Neural progenitor cell (in vitro differentiated cells): ENCODE measurements at regions not wholly inside any gene's neighbourhood (a gene's known extent, or its start where the extent isn't known, plus 50 kb on each side); places are given as distances from the start of the nearest gene placed in this dataset.

Experiments
- DNase-seq: peaks from one replicate; pipeline ENCODE4 v3.0.0-alpha.2; 2016; ENCODE audit warnings: low spot score
- H2AFZ ChIP-seq: fragments of 200-600 bp; sonication (generic); replicated peaks from 2 replicates; pipeline ENCODE4 v1.6.1; 2016; ENCODE audit warnings: antibody characterized with exemption
- H3F3A ChIP-seq: fragments of 200-600 bp; sonication (generic); 2 replicates; pipeline ENCODE4 v1.6.1; 2016; ENCODE audit warnings: antibody characterized with exemption, low read depth
- H3K27ac ChIP-seq: fragments of 200-600 bp; sonication (generic); 2 replicates; pipeline ENCODE4 v1.5.1; 2016; ENCODE audit warnings: mild to moderate bottlenecking
- H3K27me3 ChIP-seq: fragments of 200-600 bp; sonication (generic); 2 replicates; pipeline ENCODE4 v1.6.1; 2016; ENCODE audit warnings: mild to moderate bottlenecking, moderate library complexity
- H3K36me3 ChIP-seq: fragments of 200-600 bp; sonication (generic); 2 replicates; pipeline ENCODE4 v1.5.1; 2016
- H3K4me1 ChIP-seq: fragments of 200-600 bp; sonication (generic); 2 replicates; pipeline ENCODE4 v1.6.1; 2016; ENCODE audit warnings: mixed run types
- H3K4me2 ChIP-seq: fragments of 200-600 bp; sonication (generic); 2 replicates; pipeline ENCODE4 v1.6.1; 2016
- H3K4me3 ChIP-seq: fragments of 200-600 bp; sonication (generic); 2 replicates; pipeline ENCODE4 v1.5.1; 2016
- H3K79me2 ChIP-seq: fragments of 200-600 bp; sonication (generic); 2 replicates; pipeline ENCODE4 v1.6.1; 2016; ENCODE audit warnings: low read depth
- H3K9ac ChIP-seq: fragments of 200-600 bp; sonication (generic); 2 replicates; pipeline ENCODE4 v1.6.1; 2016
- H3K9me3 ChIP-seq: fragments of 200-600 bp; sonication (generic); 2 replicates; pipeline ENCODE4 v1.5.1; 2016; ENCODE audit warnings: low read depth
- H4K20me1 ChIP-seq: fragments of 200-600 bp; sonication (generic); 2 replicates; pipeline ENCODE4 v1.6.1; 2016; ENCODE audit warnings: low read depth
- H3K27ac Mint-ChIP-seq: 3 replicates; pipeline ENCODE4 v1.8.0; 2021; ENCODE audit warnings: mixed read lengths
- H3K27me3 Mint-ChIP-seq: 2 replicates; pipeline ENCODE4 v1.8.0; 2022; ENCODE audit warnings: low read depth, mild to moderate bottlenecking, inconsistent platforms, moderate library complexity, mixed read lengths; ENCODE audit not compliant: insufficient read depth
- H3K36me3 Mint-ChIP-seq: 3 replicates; pipeline ENCODE4 v1.8.0; 2021; ENCODE audit warnings: mixed read lengths
- H3K4me1 Mint-ChIP-seq: 3 replicates; pipeline ENCODE4 v1.8.0; 2021; ENCODE audit warnings: mixed read lengths
- H3K4me3 Mint-ChIP-seq: 3 replicates; pipeline ENCODE4 v1.8.0; 2021; ENCODE audit warnings: mild to moderate bottlenecking, moderate library complexity, mixed read lengths
- H3K9me3 Mint-ChIP-seq: 3 replicates; pipeline ENCODE4 v1.8.0; 2020; ENCODE audit warnings: mixed read lengths
- CTCF ChIP-seq: fragments of 200-600 bp; sonication (generic); IDR thresholded peaks from 2 replicates; pipeline ENCODE4 v1.5.1; 2017; ENCODE audit warnings: antibody characterized with exemption, mild to moderate bottlenecking
- EZH2 ChIP-seq: fragments of 200-600 bp; sonication (generic); IDR thresholded peaks from 2 replicates; pipeline ENCODE4 v1.6.1; 2017; ENCODE audit warnings: antibody characterized with exemption, mild to moderate bottlenecking, moderate library complexity
- EZH2phosphoT487 ChIP-seq: fragments of 200-600 bp; sonication (generic); IDR thresholded peaks from 2 replicates; pipeline ENCODE4 v1.6.1; 2017; ENCODE audit warnings: antibody characterized with exemption

GRCh38 chr9:108479989-108480652 is 375.7 kb downstream of the ACTL7B start:
- no peaks in the 10 kb centered on the region for H3F3A ChIP-seq
- H3K79me2 ChIP-seq = no peaks in the 10 kb centered on the region
- no peak overlapping the region for H2AFZ ChIP-seq
- Mint-ChIP-seq H3K27me3 (peaks cover 3% of the 10 kb centered on the region), H3K27ac (no peak overlapping the region), H3K4me1 (no peaks in the 10 kb centered on the region), H3K9me3 (no peaks in the 10 kb centered on the region), H3K4me3 (no peak overlapping the region), H3K36me3 (no peaks in the 10 kb centered on the region)
- no peak overlapping the region for H3K4me3 ChIP-seq
- no peak overlapping the region for H3K9ac ChIP-seq
- TF ChIP-seq CTCF = no peak
- TF ChIP-seq EZH2 = no peak
- no peak for TF ChIP-seq EZH2phosphoT487
- no peaks in the 10 kb centered on the region for H3K4me1 ChIP-seq
- H3K9me3 ChIP-seq = no peaks in the 10 kb centered on the region
- no peaks in the 10 kb centered on the region for H4K20me1 ChIP-seq
- no peaks in the 10 kb centered on the region for H3K36me3 ChIP-seq
- no peak overlapping the region for H3K27ac ChIP-seq
- no peaks in the 10 kb centered on the region for H3K27me3 ChIP-seq
- no peak overlapping the region for H3K4me2 ChIP-seq
- DNase-seq = no peak

DNA sequence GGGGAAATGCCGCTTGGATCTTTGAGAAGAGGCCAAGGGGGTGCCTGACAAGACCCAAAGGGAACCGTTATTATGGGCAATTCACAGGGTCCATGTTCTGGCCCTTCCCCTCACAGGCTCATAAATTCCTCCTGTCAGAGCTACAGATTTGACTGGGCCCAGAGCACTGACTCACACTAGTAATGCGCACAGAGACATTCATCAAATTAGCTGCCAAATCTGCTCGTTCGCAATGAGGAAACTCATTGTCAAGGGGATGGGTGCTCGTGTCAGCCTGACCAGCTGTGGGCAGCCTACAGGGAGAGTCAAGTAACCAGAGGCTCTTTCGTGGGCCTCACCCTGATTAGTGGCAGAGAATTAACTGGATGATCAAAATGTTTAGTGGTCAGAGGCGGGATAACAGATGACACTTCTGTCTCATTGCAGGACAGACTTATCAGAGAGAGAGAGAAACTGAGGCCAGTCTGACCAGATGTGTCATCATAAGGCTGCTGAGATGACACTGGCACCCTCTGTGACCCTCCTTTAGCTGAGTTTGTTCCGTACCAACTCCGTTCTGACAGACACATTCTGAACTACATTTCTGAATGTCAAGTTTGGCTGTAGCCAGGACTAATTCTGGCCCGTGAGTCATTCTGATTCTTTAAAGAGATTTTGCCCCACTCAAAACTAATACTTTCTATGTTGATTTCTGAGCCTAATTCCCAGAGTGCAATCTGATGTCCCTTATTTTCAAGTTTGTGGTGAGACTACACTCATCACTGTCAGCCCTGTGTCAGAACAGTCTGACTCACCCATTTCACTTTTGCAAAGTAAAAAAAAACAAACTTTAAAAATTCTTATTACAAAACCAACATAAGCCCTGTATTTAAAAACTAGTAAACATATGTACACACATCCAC is 377.1 kb downstream of the ACTL7B start:
- H3K9me3 Mint-ChIP-seq = no peaks in the 10 kb centered on the region
- no peak overlapping the region for H3K9ac ChIP-seq
- no peak overlapping the region for H3K4me3 ChIP-seq
- no peaks in the 10 kb centered on the region for H3F3A ChIP-seq
- no peaks in the 10 kb centered on the region for H3K36me3 Mint-ChIP-seq
- no peak overlapping the region for H3K27ac ChIP-seq
- H3K79me2 ChIP-seq = no peaks in the 10 kb centered on the region
- H3K27me3 ChIP-seq = no peaks in the 10 kb centered on the region
- no peaks in the 10 kb centered on the region for H3K36me3 ChIP-seq
- no peak overlapping the region for H3K4me3 Mint-ChIP-seq
- H3K4me1 ChIP-seq = peaks cover 13% of the 10 kb centered on the region
- H3K27me3 Mint-ChIP-seq = peaks cover 3% of the 10 kb centered on the region
- TF ChIP-seq CTCF = no peak
- no peak for TF ChIP-seq EZH2
- TF ChIP-seq EZH2phosphoT487 = no peak
- no peak overlapping the region for H3K27ac Mint-ChIP-seq
- no peak overlapping the region for H3K4me2 ChIP-seq
- H3K9me3 ChIP-seq = no peaks in the 10 kb centered on the region
- no peaks in the 10 kb centered on the region for H4K20me1 ChIP-seq
- H3K4me1 Mint-ChIP-seq = peaks cover 9% of the 10 kb centered on the region
- no peak for DNase-seq
- H2AFZ ChIP-seq = no peak overlapping the region

DNA sequence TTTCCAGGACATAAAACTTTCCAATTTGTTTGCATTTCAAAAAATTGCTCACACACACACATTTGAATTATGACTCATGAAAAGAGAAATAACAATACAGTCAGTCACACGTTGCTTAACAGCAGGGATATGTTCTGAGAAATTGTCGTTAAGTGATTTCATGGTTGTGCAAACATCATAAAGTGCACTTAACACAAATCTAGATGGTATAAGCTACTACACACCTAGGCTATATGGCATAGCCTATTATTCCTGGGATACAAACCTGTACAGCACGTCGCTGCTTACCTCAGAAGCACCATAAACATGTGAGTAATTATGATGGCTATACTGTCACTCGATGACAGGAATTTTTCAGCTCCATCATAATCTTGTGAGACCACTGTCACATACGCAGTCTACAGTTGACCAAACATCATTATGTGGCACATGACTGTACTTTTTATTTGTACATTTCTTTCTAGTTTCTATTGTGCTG is 378.2 kb downstream of the ACTL7B start:
- Histone ChIP-seq H3K27ac (no peak overlapping the region), H3K9me3 (no peaks in the 10 kb centered on the region), H3K36me3 (no peaks in the 10 kb centered on the region), H3F3A (no peaks in the 10 kb centered on the region), H3K79me2 (no peaks in the 10 kb centered on the region), H3K27me3 (no peaks in the 10 kb centered on the region), H3K4me1 (peaks cover 18% of the 10 kb centered on the region), H4K20me1 (no peaks in the 10 kb centered on the region), H3K4me3 (no peak overlapping the region), H3K4me2 (no peak overlapping the region), H3K9ac (no peak overlapping the region), H2AFZ (no peak overlapping the region)
- TF ChIP-seq EZH2phosphoT487 (no peak), CTCF (no peak), EZH2 (no peak)
- H3K27me3 Mint-ChIP-seq = peaks cover 3% of the 10 kb centered on the region
- H3K27ac Mint-ChIP-seq = no peak overlapping the region
- no peaks in the 10 kb centered on the region for H3K9me3 Mint-ChIP-seq
- no peaks in the 10 kb centered on the region for H3K36me3 Mint-ChIP-seq
- DNase-seq = no peak
- peaks cover 9% of the 10 kb centered on the region for H3K4me1 Mint-ChIP-seq
- H3K4me3 Mint-ChIP-seq = no peak overlapping the region
